GM12891 (cell line): ENCODE measurements at regions not wholly inside any gene's neighbourhood (a gene's known extent, or its start where the extent isn't known, plus 50 kb on each side); places are given as distances from the start of the nearest gene placed in this dataset.

Source experiments
- PAX5 ChIP-seq: IDR thresholded peaks from 2 replicates; pipeline ENCODE4 v1.6.1; 2011; ENCODE audit warnings: low read length, moderate library complexity, mild to moderate bottlenecking; ENCODE audit not compliant: insufficient read depth, severe bottlenecking
- POLR2A ChIP-seq: IDR thresholded peaks from 2 replicates; pipeline ENCODE4 v1.6.1; 2011; ENCODE audit warnings: low read depth, low read length, control low read depth
- POLR2AphosphoS5 ChIP-seq: IDR thresholded peaks from 2 replicates; pipeline ENCODE4 v1.6.1; 2011; ENCODE audit warnings: low read depth, low read length, control low read depth
- POU2F2 ChIP-seq: IDR thresholded peaks from 2 replicates; pipeline ENCODE4 v1.6.1; 2011; ENCODE audit warnings: low read depth, mild to moderate bottlenecking, control low read depth, low read length, moderate library complexity
- SPI1 ChIP-seq: IDR thresholded peaks from 2 replicates; pipeline ENCODE4 v1.6.1; 2011; ENCODE audit warnings: low read depth, low read length, control low read depth
- TAF1 ChIP-seq: IDR thresholded peaks from 2 replicates; pipeline ENCODE4 v1.6.1; 2011; ENCODE audit warnings: low read depth, low read length, control low read depth

DNA sequence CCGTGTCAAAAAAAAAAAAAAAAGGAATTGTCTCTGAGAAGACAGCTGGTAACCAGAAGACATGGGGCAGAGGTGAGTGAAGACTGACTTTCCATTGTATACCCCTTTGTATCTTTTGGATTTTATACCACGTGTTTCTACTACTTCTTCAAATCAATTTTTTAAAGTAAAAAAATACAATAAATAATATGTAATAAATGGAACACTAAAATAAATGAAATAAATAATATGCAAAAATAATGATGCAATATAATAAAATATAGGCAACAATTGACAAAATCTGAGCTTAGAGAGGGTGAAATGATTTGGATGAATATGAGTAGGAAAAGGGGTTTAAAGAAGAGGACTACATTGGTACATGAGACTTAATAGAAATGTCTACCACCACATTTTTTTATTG, 155.8 kb downstream of the IL15 start:
- TF ChIP-seq POLR2AphosphoS5 (no peak), PAX5 (no peak), POLR2A (no peak), TAF1 (no peak), SPI1 (no peak), POU2F2 (no peak)
